Hematopoietic multipotent progenitor cell (in vitro differentiated cells): ENCODE measurements at regions not wholly inside any gene's neighbourhood (a gene's known extent, or its start where the extent isn't known, plus 50 kb on each side); places are given as distances from the start of the nearest gene placed in this dataset. TPM values are rescaled to one million over a fixed set of nuclear protein-coding genes. Genes with fewer than 3 reads are reported as not detected.

Source experiments
- DNase-seq, 3 donors: peaks; one replicate each; pipeline ENCODE4 v3.0.0-alpha.2; 2011 to 2015; ENCODE audit warnings: low read depth in 2 of 3, low spot score in 2 of 3
- small RNA-seq: library from RNA; depleted of rRNA; stranded (forward); fragments of <200 nt; gene quantifications from one replicate; pipeline ENCODE3, GENCODE V24; 2012

DNA sequence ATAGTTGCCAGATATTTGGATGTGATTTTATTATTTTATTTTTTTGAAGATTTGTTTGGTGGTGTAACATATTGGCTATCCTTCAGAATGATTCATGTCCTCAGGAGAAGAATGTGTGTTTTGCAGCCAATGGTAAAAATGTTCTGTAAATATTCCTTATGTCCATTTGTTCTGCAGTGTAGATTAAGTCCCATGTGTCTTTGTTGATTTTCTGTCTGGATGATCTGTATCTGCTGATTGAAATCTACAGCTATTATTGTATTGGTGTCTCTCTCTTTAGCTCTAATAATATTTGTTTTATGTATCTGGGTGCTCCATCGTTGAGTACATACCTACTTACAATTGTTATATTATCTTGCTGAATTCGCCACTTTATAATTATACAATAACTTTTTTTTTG lies 1641.7 kb downstream of the OTOL1 start:
- DNase-seq: no peak

GRCh38 chr3:163132111-163132510 lies 1635.5 kb downstream of the OTOL1 start:
- no peak for DNase-seq

GRCh38 chr3:163129287-163129686 lies 1632.7 kb downstream of the OTOL1 start:
- no peak for DNase-seq

DNA sequence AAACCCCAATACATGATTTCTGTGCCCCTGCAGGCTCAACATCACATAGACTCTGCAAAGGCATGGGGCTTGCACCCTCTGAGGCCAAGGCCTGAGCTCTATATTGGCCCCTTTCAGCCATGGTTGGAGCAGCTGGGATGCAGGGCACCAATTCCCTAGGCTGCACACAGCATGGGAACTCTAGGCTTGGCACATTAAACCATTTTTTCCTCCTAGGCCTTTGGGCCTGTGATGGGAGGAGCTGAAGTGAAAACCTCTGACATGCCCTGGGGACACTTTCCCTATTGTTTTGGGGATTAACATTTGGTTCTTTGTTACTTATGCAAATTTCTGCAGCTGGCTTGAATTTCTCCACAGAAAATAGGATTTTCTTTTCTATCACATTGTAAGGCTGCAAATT lies 1629.5 kb downstream of the OTOL1 start:
- no peak for DNase-seq

Small RNAs in the stretch of these regions (small RNA-seq; reads per million reads assigned to genes)
- gene MIR1263 (not detected), gene RNU7-82P (not detected)
